T-helper 2 cell treated with Interferon-gamma antibody and Interleukin-4, amounts not matched to agents 5 μg/mL and 100 μg/mL, for 36 hours (primary cell): ENCODE measurements at regions not wholly inside any gene's neighbourhood (a gene's known extent, or its start where the extent isn't known, plus 50 kb on each side); places are given as distances from the start of the nearest gene placed in this dataset.

Experiments
- DNase-seq: peaks from one replicate; pipeline ENCODE4 v3.0.0; 2021; ENCODE audit warnings: low spot score
- H3K27ac Mint-ChIP-seq: one replicate; pipeline ENCODE4 v1.8.0; 2021; ENCODE audit warnings: mild to moderate bottlenecking, mixed read lengths
- H3K27me3 Mint-ChIP-seq: one replicate; pipeline ENCODE4 v1.8.0; 2021; ENCODE audit warnings: low read depth, mixed read lengths
- H3K36me3 Mint-ChIP-seq: one replicate; pipeline ENCODE4 v1.8.0; 2021; ENCODE audit warnings: low read depth, mixed read lengths
- H3K4me1 Mint-ChIP-seq: one replicate; pipeline ENCODE4 v1.8.0; 2021; ENCODE audit warnings: low read depth, mixed read lengths
- H3K4me3 Mint-ChIP-seq: one replicate; pipeline ENCODE4 v1.8.0; 2022; ENCODE audit warnings: mild to moderate bottlenecking, moderate library complexity, mixed read lengths
- H3K9me3 Mint-ChIP-seq: one replicate; pipeline ENCODE4 v1.8.0; 2021; ENCODE audit warnings: mixed read lengths

- H3K4me3 Mint-ChIP-seq, result no peak overlapping the region
- no peak for DNase-seq
- no peaks in the 10 kb centered on the region for H3K36me3 Mint-ChIP-seq
- H3K9me3 Mint-ChIP-seq, result no peaks in the 10 kb centered on the region
- H3K27ac Mint-ChIP-seq, result no peak overlapping the region
- no peaks in the 10 kb centered on the region for H3K4me1 Mint-ChIP-seq
- no peaks in the 10 kb centered on the region for H3K27me3 Mint-ChIP-seq
Measured at GRCh38 chr2:13121096-13121495, 404.4 kb downstream of the TRIB2 start.

- Mint-ChIP-seq H3K4me3 (no peak overlapping the region), H3K27ac (no peak overlapping the region), H3K9me3 (no peaks in the 10 kb centered on the region), H3K4me1 (no peaks in the 10 kb centered on the region), H3K27me3 (no peaks in the 10 kb centered on the region), H3K36me3 (no peaks in the 10 kb centered on the region)
- DNase-seq, result no peak
Measured at GRCh38 chr2:13128139-13128538, 411.4 kb downstream of the TRIB2 start.

- no peak overlapping the region for H3K27ac Mint-ChIP-seq
- H3K9me3 Mint-ChIP-seq, result no peaks in the 10 kb centered on the region
- no peak for DNase-seq
- no peaks in the 10 kb centered on the region for H3K27me3 Mint-ChIP-seq
- no peak overlapping the region for H3K4me3 Mint-ChIP-seq
- H3K36me3 Mint-ChIP-seq, result no peaks in the 10 kb centered on the region
- no peaks in the 10 kb centered on the region for H3K4me1 Mint-ChIP-seq
Measured at GRCh38 chr2:13135369-13135768, 418.6 kb downstream of the TRIB2 start.

GRCh38 chr2:13135856-13136255 lies 419.1 kb downstream of the TRIB2 start:
- H3K27me3 Mint-ChIP-seq, result no peaks in the 10 kb centered on the region
- H3K4me3 Mint-ChIP-seq, result no peak overlapping the region
- H3K4me1 Mint-ChIP-seq, result no peaks in the 10 kb centered on the region
- H3K9me3 Mint-ChIP-seq, result no peaks in the 10 kb centered on the region
- no peaks in the 10 kb centered on the region for H3K36me3 Mint-ChIP-seq
- DNase-seq, result no peak
- no peak overlapping the region for H3K27ac Mint-ChIP-seq

GRCh38 chr2:13137679-13138078 lies 420.9 kb downstream of the TRIB2 start:
- Mint-ChIP-seq H3K27me3 (no peaks in the 10 kb centered on the region), H3K9me3 (peaks cover 4% of the 10 kb centered on the region), H3K27ac (no peak overlapping the region), H3K4me1 (peaks cover 2% of the 10 kb centered on the region), H3K4me3 (no peak overlapping the region), H3K36me3 (no peaks in the 10 kb centered on the region)
- DNase-seq, result no peak

GRCh38 chr2:13141315-13141714 lies 424.6 kb downstream of the TRIB2 start:
- H3K4me1 Mint-ChIP-seq, result peaks cover 2% of the 10 kb centered on the region
- H3K27me3 Mint-ChIP-seq, result no peaks in the 10 kb centered on the region
- no peak overlapping the region for H3K4me3 Mint-ChIP-seq
- peaks cover 4% of the 10 kb centered on the region for H3K9me3 Mint-ChIP-seq
- no peak for DNase-seq
- H3K27ac Mint-ChIP-seq, result no peak overlapping the region
- H3K36me3 Mint-ChIP-seq, result no peaks in the 10 kb centered on the region

GRCh38 chr2:13143451-13143850 lies 426.7 kb downstream of the TRIB2 start:
- Mint-ChIP-seq H3K4me1 (peaks cover 2% of the 10 kb centered on the region), H3K4me3 (no peak overlapping the region), H3K36me3 (no peaks in the 10 kb centered on the region), H3K9me3 (peaks cover 4% of the 10 kb centered on the region), H3K27ac (no peak overlapping the region), H3K27me3 (no peaks in the 10 kb centered on the region)
- no peak for DNase-seq

GRCh38 chr2:13156916-13157315 lies 440.2 kb downstream of the TRIB2 start:
- Mint-ChIP-seq H3K4me3 (no peak overlapping the region), H3K27ac (no peak overlapping the region), H3K36me3 (no peaks in the 10 kb centered on the region), H3K4me1 (no peaks in the 10 kb centered on the region), H3K9me3 (no peaks in the 10 kb centered on the region), H3K27me3 (no peaks in the 10 kb centered on the region)
- no peak for DNase-seq

- Mint-ChIP-seq H3K4me3 (no peak overlapping the region), H3K9me3 (no peaks in the 10 kb centered on the region), H3K27ac (no peak overlapping the region), H3K4me1 (no peaks in the 10 kb centered on the region), H3K36me3 (no peaks in the 10 kb centered on the region), H3K27me3 (no peaks in the 10 kb centered on the region)
- no peak for DNase-seq
Measured at GRCh38 chr2:13158466-13158865, 441.7 kb downstream of the TRIB2 start.

GRCh38 chr2:13180729-13181128 lies 464.0 kb downstream of the TRIB2 start:
- Mint-ChIP-seq H3K4me3 (no peak overlapping the region), H3K9me3 (peaks cover 7% of the 10 kb centered on the region), H3K27ac (no peak overlapping the region), H3K27me3 (no peaks in the 10 kb centered on the region), H3K4me1 (no peaks in the 10 kb centered on the region), H3K36me3 (no peaks in the 10 kb centered on the region)
- no peak for DNase-seq

- Mint-ChIP-seq H3K4me1 (no peaks in the 10 kb centered on the region), H3K27ac (no peak overlapping the region), H3K4me3 (no peak overlapping the region), H3K36me3 (no peaks in the 10 kb centered on the region), H3K27me3 (no peaks in the 10 kb centered on the region), H3K9me3 (no peaks in the 10 kb centered on the region)
- DNase-seq, result no peak
Measured at GRCh38 chr2:13193075-13193474, 476.3 kb downstream of the TRIB2 start.

GRCh38 chr2:13193900-13194299 lies 477.2 kb downstream of the TRIB2 start:
- no peaks in the 10 kb centered on the region for H3K36me3 Mint-ChIP-seq
- no peaks in the 10 kb centered on the region for H3K4me1 Mint-ChIP-seq
- no peak overlapping the region for H3K27ac Mint-ChIP-seq
- no peaks in the 10 kb centered on the region for H3K9me3 Mint-ChIP-seq
- no peak overlapping the region for H3K4me3 Mint-ChIP-seq
- no peaks in the 10 kb centered on the region for H3K27me3 Mint-ChIP-seq
- DNase-seq, result no peak

- no peaks in the 10 kb centered on the region for H3K9me3 Mint-ChIP-seq
- no peak overlapping the region for H3K4me3 Mint-ChIP-seq
- H3K27ac Mint-ChIP-seq, result no peak overlapping the region
- DNase-seq, result no peak
- no peaks in the 10 kb centered on the region for H3K36me3 Mint-ChIP-seq
- no peaks in the 10 kb centered on the region for H3K27me3 Mint-ChIP-seq
- no peaks in the 10 kb centered on the region for H3K4me1 Mint-ChIP-seq
Measured at GRCh38 chr2:13195270-13195669, 478.5 kb downstream of the TRIB2 start.

- no peak for DNase-seq
- Mint-ChIP-seq H3K27ac (no peak overlapping the region), H3K4me3 (no peak overlapping the region), H3K4me1 (no peaks in the 10 kb centered on the region), H3K36me3 (no peaks in the 10 kb centered on the region), H3K27me3 (no peaks in the 10 kb centered on the region), H3K9me3 (no peaks in the 10 kb centered on the region)
Measured at GRCh38 chr2:13197248-13197647, 480.5 kb downstream of the TRIB2 start.

- Mint-ChIP-seq H3K27ac (no peak overlapping the region), H3K4me1 (no peaks in the 10 kb centered on the region), H3K9me3 (no peaks in the 10 kb centered on the region), H3K4me3 (no peak overlapping the region), H3K27me3 (no peaks in the 10 kb centered on the region), H3K36me3 (no peaks in the 10 kb centered on the region)
- DNase-seq, result no peak
Measured at GRCh38 chr2:13201924-13202323, 485.2 kb downstream of the TRIB2 start.
